ENCODE measurements at regions not wholly inside any gene's neighbourhood (a gene's known extent, or its start where the extent isn't known, plus 50 kb on each side); places are given as distances from the start of the nearest gene placed in this dataset.

GRCh38 chr2:81589406-81589805 lies 1284.9 kb upstream of the LRRTM1 start:
- TF ChIP-seq REST (IDR thresholded peaks at IDR 0.05): no peak
- no peak for TF ChIP-seq RAD21 (conservative IDR thresholded peaks at IDR 0.05 in 1 of 2, IDR thresholded peaks at IDR 0.05 in 1 of 2)
- no peak for TF ChIP-seq ZC3H11A (IDR thresholded peaks at IDR 0.05)
- no peak for TF ChIP-seq CBX8 (IDR thresholded peaks at IDR 0.05)
- no peak for TF ChIP-seq USF2 (IDR thresholded peaks at IDR 0.05)
- no peak for TF ChIP-seq MAX (IDR thresholded peaks at IDR 0.05)
- TF ChIP-seq SMC3 (IDR thresholded peaks at IDR 0.05): no peak
- no peak for TF ChIP-seq CTCF (IDR thresholded peaks at IDR 0.05)
- TF ChIP-seq POLR2AphosphoS2 (conservative IDR thresholded peaks at IDR 0.05; ENCODE audit: low read length): no peak
- no peak for TF ChIP-seq HDAC2 (IDR thresholded peaks at IDR 0.05)
- TF ChIP-seq POLR2A (IDR thresholded peaks at IDR 0.05; ENCODE audit: low read length): no peak
- no peak for TF ChIP-seq ELK1 (IDR thresholded peaks at IDR 0.05; ENCODE audit: low read depth, low read length)
- no peak for TF ChIP-seq RCOR1 (IDR thresholded peaks at IDR 0.05; ENCODE audit: low read depth, low read length)
